SW480 (cell line): ENCODE measurements at regions not wholly inside any gene's neighbourhood (a gene's known extent, or its start where the extent isn't known, plus 50 kb on each side); places are given as distances from the start of the nearest gene placed in this dataset.

Experiments
- DNase-seq: peaks from one replicate; pipeline ENCODE4 v3.0.0-alpha.2; 2016; ENCODE audit warnings: low spot score

- DNase-seq, result no peak
Measured at GRCh38 chr4:73001885-73002284, 67.6 kb downstream of the COX18 start.

- DNase-seq, result no peak
Measured at GRCh38 chr4:72997409-72997808, 72.1 kb downstream of the COX18 start.

GRCh38 chr4:72994670-72995069 lies 74.8 kb downstream of the COX18 start:
- no peak for DNase-seq

- DNase-seq, result no peak
Measured at GRCh38 chr4:72993876-72994275, 75.6 kb downstream of the COX18 start.

GRCh38 chr4:72991873-72992272 lies 77.6 kb downstream of the COX18 start:
- DNase-seq, result no peak

- no peak for DNase-seq
Measured at GRCh38 chr4:72987741-72988729, 81.5 kb downstream of the COX18 start.

GRCh38 chr4:72984351-72984750 lies 85.2 kb downstream of the COX18 start:
- DNase-seq, result no peak

GRCh38 chr4:72983709-72984108 lies 85.8 kb downstream of the COX18 start:
- DNase-seq, result no peak

- DNase-seq, result no peak
Measured at GRCh38 chr4:72977936-72978485, 91.5 kb downstream of the COX18 start.

GRCh38 chr4:72975488-72975784 lies 94.1 kb downstream of the COX18 start:
- DNase-seq, result no peak

- DNase-seq, result no peak
Measured at GRCh38 chr4:72974694-72975487, 94.6 kb downstream of the COX18 start.

- peak; percentile 3 for DNase-seq
Measured at GRCh38 chr4:72971572-72971971, 97.9 kb downstream of the COX18 start.

GRCh38 chr4:72970756-72971155 lies 98.8 kb downstream of the COX18 start:
- no peak for DNase-seq

GRCh38 chr4:72969976-72970375 lies 99.5 kb downstream of the COX18 start:
- no peak for DNase-seq

- DNase-seq, result no peak
Measured at GRCh38 chr4:72966652-72967051, 102.9 kb downstream of the COX18 start.

GRCh38 chr4:72959411-72959810 lies 110.1 kb downstream of the COX18 start:
- DNase-seq, result no peak

GRCh38 chr4:72954811-72955210 lies 114.7 kb downstream of the COX18 start:
- no peak for DNase-seq

GRCh38 chr4:72953571-72953970 lies 115.9 kb downstream of the COX18 start:
- DNase-seq, result no peak

GRCh38 chr4:72951628-72952027 lies 117.9 kb downstream of the COX18 start:
- DNase-seq, result no peak

GRCh38 chr4:72951147-72951546 lies 118.4 kb downstream of the COX18 start:
- DNase-seq, result no peak

GRCh38 chr4:72948080-72948479 lies 121.4 kb downstream of the COX18 start:
- DNase-seq, result no peak

GRCh38 chr4:72945719-72946336 lies 123.7 kb downstream of the COX18 start:
- no peak for DNase-seq
